A549 (cell line): ENCODE measurements at regions not wholly inside any gene's neighbourhood (a gene's known extent, or its start where the extent isn't known, plus 50 kb on each side); places are given as distances from the start of the nearest gene placed in this dataset.

Source experiments
- ATAC-seq, 2 experiments: fragments of 200-7000 bp in 1 of 2; fragments of >200 bp in 1 of 2; cut with Nextera tagmentation in 1 of 2; cut with Tn5 transposase in 1 of 2; 3 replicates each; pipeline versions ENCODE4 v1.8.0 to v1.9.1; 2018 to 2020; ENCODE audit warnings: mild to moderate bottlenecking in 1 of 2, moderate library complexity in 1 of 2
- CTCF ChIA-PET: fragments of 300-600 bp; sonication (Branson Sonifier 250); formaldehyde crosslinking; extraction: SDS; loops from one replicate; lab custom pipeline; 2021; ENCODE audit warnings: antibody characterized with exemption, inconsistent platforms; lab: Yijun Ruan, JAX
- POLR2A ChIA-PET: fragments of 350-600 bp; formaldehyde crosslinking; extraction: SDS; loops from one replicate; lab custom pipeline; 2021; ENCODE audit warnings: antibody characterized with exemption, inconsistent platforms; lab: Yijun Ruan, JAX
- DNase-seq, 2 experiments: peaks; one replicate each; pipeline versions ENCODE4 v3.0.0 to v3.0.0-alpha.2; 2011 to 2016; ENCODE audit warnings: low read depth in 1 of 2, low spot score in 1 of 2
- FAIRE-seq: peaks from 2 replicates; lab custom pipeline; 2011; peaks lifted over from hg19 to GRCh38; lab: Jason Lieb, UNC
- H3K27ac ChIP-seq, 2 experiments: fragments of >200 bp; sonication (Bioruptor Twin); formaldehyde crosslinking; 3 replicates each; pipeline ENCODE4 v1.5.1; 2016 to 2017
- H3K4me1 ChIP-seq: fragments of >200 bp; sonication (Bioruptor Twin); formaldehyde crosslinking; 3 replicates; pipeline ENCODE4 v1.6.1; 2016
- H3K4me2 ChIP-seq: fragments of >200 bp; sonication (Bioruptor Twin); formaldehyde crosslinking; 3 replicates; pipeline ENCODE4 v1.6.1; 2016
- H3K4me3 ChIP-seq: fragments of >200 bp; sonication (Bioruptor Twin); formaldehyde crosslinking; 3 replicates; pipeline ENCODE4 v1.5.1; 2016
- H3K9me3 ChIP-seq: fragments of >200 bp; sonication (Bioruptor Twin); formaldehyde crosslinking; 3 replicates; pipeline ENCODE4 v1.6.1; 2016
- CBX8 ChIP-seq: fragments of 200-600 bp; sonication (generic); IDR thresholded peaks from 2 replicates; pipeline ENCODE4 v1.6.1; 2016
- EHF ChIP-seq: fragments of 250-450 bp; sonication (Bioruptor Pico); IDR thresholded peaks from 2 replicates; pipeline ENCODE4 v1.5.0; 2020; ENCODE audit warnings: mild to moderate bottlenecking
- EHMT2 ChIP-seq: fragments of 200-600 bp; sonication (generic); IDR thresholded peaks from 2 replicates; pipeline ENCODE4 v1.6.1; 2016; ENCODE audit warnings: antibody characterized with exemption, low read depth, mild to moderate bottlenecking, moderate library complexity
- EP300 ChIP-seq, 2 experiments: fragments of >200 bp; sonication (Bioruptor Twin); formaldehyde crosslinking; IDR thresholded peaks; 2 replicates in 1 of 2; 3 replicates in 1 of 2; pipeline ENCODE4 v1.6.1; 2016 to 2017
- ESRRA ChIP-seq: fragments of 150-350 bp; IDR thresholded peaks from 2 replicates; pipeline ENCODE4 v1.6.1; 2014; ENCODE audit warnings: mild to moderate bottlenecking, low read length, borderline replicate concordance
- HDAC2 ChIP-seq: fragments of 200-600 bp; sonication (generic); IDR thresholded peaks from 2 replicates; pipeline ENCODE4 v1.6.1; 2016
- HEYL ChIP-seq: fragments of 250-450 bp; sonication (Bioruptor Pico); IDR thresholded peaks from 2 replicates; pipeline ENCODE4 v1.8.0; 2021; ENCODE audit warnings: mild to moderate bottlenecking, moderate library complexity
- HOXA7 ChIP-seq: fragments of 250-450 bp; sonication (Bioruptor Pico); IDR thresholded peaks from 2 replicates; pipeline ENCODE4 v1.5.0; 2020; ENCODE audit warnings: mild to moderate bottlenecking, moderate library complexity
- HOXB13 ChIP-seq: fragments of 250-450 bp; sonication (Bioruptor Pico); IDR thresholded peaks from 2 replicates; pipeline ENCODE4 v1.5.0; 2020; ENCODE audit warnings: low read depth, mild to moderate bottlenecking, moderate library complexity
- KDM1A ChIP-seq: fragments of 200-600 bp; sonication (generic); IDR thresholded peaks from 2 replicates; pipeline ENCODE4 v1.6.1; 2016; ENCODE audit warnings: low read depth, mild to moderate bottlenecking
- NFE2L2 ChIP-seq: fragments of 150-350 bp; conservative IDR thresholded peaks from 2 replicates; pipeline ENCODE4 v1.6.1; 2014; ENCODE audit warnings: low read length
- PBX3 ChIP-seq: IDR thresholded peaks from 2 replicates; pipeline ENCODE4 v1.6.1; 2012
- POLR2A ChIP-seq: IDR thresholded peaks from 2 replicates; pipeline ENCODE4 v1.6.1; 2012; ENCODE audit warnings: mild to moderate bottlenecking, low read length
- RAD21 ChIP-seq, 2 experiments: fragments of >200 bp in 1 of 2; sonication (Bioruptor Twin) in 1 of 2; formaldehyde crosslinking in 1 of 2; IDR thresholded peaks in 1 of 2; conservative IDR thresholded peaks in 1 of 2; 2 replicates in 1 of 2; 3 replicates in 1 of 2; pipeline ENCODE4 v1.6.1; 2012 to 2018; ENCODE audit warnings: inconsistent platforms in 1 of 2
- REST ChIP-seq: fragments of 200-600 bp; sonication (generic); IDR thresholded peaks from 2 replicates; pipeline ENCODE4 v1.6.1; 2016; ENCODE audit warnings: antibody characterized with exemption, mild to moderate bottlenecking, moderate library complexity
- ZC3H11A ChIP-seq: fragments of 450-650 bp; IDR thresholded peaks from 2 replicates; pipeline ENCODE4 v1.6.1; 2014; ENCODE audit warnings: antibody characterized with exemption, mild to moderate bottlenecking
- ZSCAN20 ChIP-seq: fragments of 250-450 bp; sonication (Bioruptor Pico); IDR thresholded peaks from 2 replicates; pipeline ENCODE4 v1.8.0; 2022; ENCODE audit warnings: mild to moderate bottlenecking, moderate library complexity
- WGBS: methylation state at CpG from one replicate; pipeline ENCODE4 v1.1.6; 2017; ENCODE audit errors: missing lambda C conversion rate; 5-methylcytosine and 5-hydroxymethylcytosine counted together
- TF ChIP-seq, protein P1 (sequence below): fragments of 250-450 bp; sonication (Bioruptor Pico); IDR thresholded peaks from 2 replicates; pipeline ENCODE4 v1.5.0; 2020; ENCODE audit warnings: low read depth, mild to moderate bottlenecking, moderate library complexity

DNA sequence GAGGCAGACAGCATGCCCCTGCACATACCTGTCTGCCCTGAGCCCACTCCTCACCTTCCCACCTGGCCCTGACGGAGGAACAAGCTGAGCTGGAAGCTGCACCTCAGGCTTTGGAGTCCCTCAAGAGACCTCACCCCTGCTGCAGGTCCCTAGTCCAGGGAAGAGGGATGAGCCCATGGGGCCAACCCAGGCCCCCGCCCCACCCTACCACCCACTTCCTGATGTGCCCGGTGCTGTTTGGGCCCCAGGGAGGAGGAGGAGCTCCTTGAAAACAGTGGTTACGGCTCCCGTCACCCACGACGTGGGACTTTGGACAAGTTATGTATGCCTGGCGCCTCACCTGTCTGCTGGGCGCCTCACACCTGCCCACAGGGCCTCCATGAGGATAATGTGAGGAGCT is 250.2 kb downstream of the NPHP4 start:
- FAIRE-seq: no peak
- no peaks in the 10 kb centered on the region for H3K4me1 ChIP-seq
- no peak for DNase-seq

DNA sequence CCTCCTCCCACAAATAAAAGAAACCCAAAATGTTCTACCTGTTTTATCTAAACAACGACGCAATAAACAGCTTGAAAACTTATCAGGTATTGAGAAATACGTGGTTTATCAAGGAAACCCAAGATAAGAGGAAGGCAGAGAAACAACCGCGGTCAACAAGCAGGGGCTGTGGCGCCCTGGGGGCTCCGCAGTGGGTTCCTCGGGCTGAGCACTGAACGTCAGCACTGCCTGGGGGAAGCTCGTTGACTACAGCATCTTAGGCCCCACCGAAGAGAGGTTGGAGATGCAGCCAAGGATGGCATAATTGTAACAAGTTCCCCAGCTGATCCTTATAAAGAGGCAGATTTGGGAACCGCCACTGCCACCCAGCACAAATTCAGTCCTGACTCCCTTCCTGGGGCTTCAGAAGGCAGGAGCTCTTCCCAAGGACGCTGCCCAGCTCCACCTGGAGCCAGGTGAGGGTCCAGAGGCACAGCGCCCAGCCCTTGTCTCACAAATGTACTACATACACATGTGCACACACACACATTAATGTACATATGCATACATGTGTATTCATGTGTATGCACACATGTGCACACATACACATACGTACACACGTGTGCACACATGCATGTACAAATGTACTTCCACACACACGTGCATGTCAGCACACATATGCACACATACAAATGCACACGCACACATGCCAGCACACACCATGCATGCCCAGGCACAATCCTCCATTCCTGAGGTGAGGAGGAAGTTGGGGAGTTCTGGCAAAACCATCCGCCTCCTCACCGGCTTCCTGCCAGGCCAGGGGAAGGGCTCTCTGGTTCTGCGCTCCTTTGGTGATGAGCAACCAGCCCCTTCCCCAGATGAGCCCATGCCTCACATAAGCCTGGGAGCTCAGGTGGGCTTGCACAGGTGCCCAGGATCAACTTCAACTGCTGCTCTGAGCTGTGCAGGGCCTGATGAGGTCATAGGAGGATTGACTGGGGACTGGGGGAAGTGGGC is 251.1 kb downstream of the NPHP4 start:
- 29% methylated on average over 20 of the region's 21 CpGs for WGBS
- ChIA-PET CTCF (interaction anchor here (1.1 to 1.6 kb wide), 3 partner anchors 227 to 231 kb away, joined by 5 to 7 read pairs (median 6); no protein-coding TSS in a partner anchor), POLR2A (no interaction called here)
- Histone ChIP-seq H3K4me3 (no peak overlapping the region), H3K4me2 (no peak overlapping the region), H3K9me3 (no peaks in the 10 kb centered on the region), H3K4me1 (no peaks in the 10 kb centered on the region), H3K27ac (no peak overlapping the region)
- ATAC-seq: no peak
- no peak for TF ChIP-seq KDM1A
- no peak for TF ChIP-seq HOXA7 (CRISPR knock-in tag)
- no peak for TF ChIP-seq EP300 (IDR thresholded peaks at IDR 0.05)
- no peak for TF ChIP-seq ZSCAN20 (CRISPR knock-in tag)
- no peak for TF ChIP-seq RAD21 (conservative IDR thresholded peaks at IDR 0.05 in 1 of 2, IDR thresholded peaks at IDR 0.05 in 1 of 2)
- no peak for TF ChIP-seq HEYL (CRISPR knock-in tag)
- TF ChIP-seq ZC3H11A: no peak
- no peak for TF ChIP-seq POLR2A
- no peak for TF ChIP-seq EHF (CRISPR knock-in tag)
- no peak for TF ChIP-seq EHMT2
- no peak for TF ChIP-seq PBX3
- TF ChIP-seq ESRRA: no peak
- no peak for FAIRE-seq
- DNase-seq: no peak

More for the DNA sequence above, 250.2 kb downstream of the NPHP4 start:
- H3K27ac ChIP-seq: no peak overlapping the region
- no peaks in the 10 kb centered on the region for H3K9me3 ChIP-seq
- no peak overlapping the region for H3K4me3 ChIP-seq
- TF ChIP-seq CBX8: no peak
- TF ChIP-seq, protein P1, sequence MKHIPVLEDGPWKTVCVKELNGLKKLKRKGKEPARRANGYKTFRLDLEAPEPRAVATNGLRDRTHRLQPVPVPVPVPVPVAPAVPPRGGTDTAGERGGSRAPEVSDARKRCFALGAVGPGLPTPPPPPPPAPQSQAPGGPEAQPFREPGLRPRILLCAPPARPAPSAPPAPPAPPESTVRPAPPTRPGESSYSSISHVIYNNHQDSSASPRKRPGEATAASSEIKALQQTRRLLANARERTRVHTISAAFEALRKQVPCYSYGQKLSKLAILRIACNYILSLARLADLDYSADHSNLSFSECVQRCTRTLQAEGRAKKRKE (CRISPR knock-in tag): no peak
- no peak for TF ChIP-seq HOXB13
- TF ChIP-seq KDM1A: no peak
- TF ChIP-seq HDAC2: no peak
- TF ChIP-seq REST: no peak
- TF ChIP-seq NFE2L2: no peak
- ATAC-seq: no peak
- H3K4me2 ChIP-seq: no peak overlapping the region
- WGBS: no CpG with 5 or more reads among the region's 9 CpGs
- CTCF ChIA-PET: interaction anchor here (0.7 to 1.6 kb wide), 3 partner anchors 10 to 232 kb away, joined by 3 to 7 read pairs (median 5); no protein-coding TSS in a partner anchor
- POLR2A ChIA-PET: no interaction called here
